ENCODE measurements at regions not wholly inside any gene's neighbourhood (a gene's known extent, or its start where the extent isn't known, plus 50 kb on each side); places are given as distances from the start of the nearest gene placed in this dataset.

GRCh38 chr12:124194893-124195566, 99.9 kb upstream of the RFLNA start:
- no peak for TF ChIP-seq CTCF (IDR thresholded peaks at IDR 0.05; ENCODE audit: insufficient read depth, low read depth, low read length)
- TF ChIP-seq EZH2 (IDR thresholded peaks at IDR 0.05; ENCODE audit: insufficient read depth, low read length): no peak
